Bronchial epithelial cell (primary cell): ENCODE measurements at regions not wholly inside any gene's neighbourhood (a gene's known extent, or its start where the extent isn't known, plus 50 kb on each side); places are given as distances from the start of the nearest gene placed in this dataset.
"Not testable (repeated sequence)": the region's sequence is repeated elsewhere in the genome, so short reads cannot be mapped to it uniquely, and the experiment has no call there.

Experiments
- DNase-seq: peaks from one replicate; pipeline ENCODE4 v3.0.0-alpha.2; 2010; ENCODE audit warnings: low read depth
- FAIRE-seq: peaks from 2 replicates; lab custom pipeline; 2011; peaks lifted over from hg19 to GRCh38; lab: Jason Lieb, UNC
- H3K27me3 ChIP-seq: 2 replicates; pipeline ENCODE4 v1.5.1; 2011; ENCODE audit warnings: low read length; ENCODE audit not compliant: control insufficient read depth, insufficient read depth
- H3K36me3 ChIP-seq: 2 replicates; pipeline ENCODE4 v1.5.1; 2011; ENCODE audit warnings: low read length; ENCODE audit not compliant: control insufficient read depth, insufficient read depth
- H3K4me3 ChIP-seq: 2 replicates; pipeline ENCODE4 v1.5.1; 2011; ENCODE audit warnings: mild to moderate bottlenecking, low read depth, low read length, control low read depth
- TF ChIP-seq, protein P1 (sequence below): IDR thresholded peaks from 2 replicates; pipeline ENCODE4 v1.5.1; 2011; ENCODE audit warnings: mild to moderate bottlenecking, moderate library complexity, low read length, control low read depth, inconsistent platforms; ENCODE audit not compliant: insufficient read depth, severe bottlenecking

DNA sequence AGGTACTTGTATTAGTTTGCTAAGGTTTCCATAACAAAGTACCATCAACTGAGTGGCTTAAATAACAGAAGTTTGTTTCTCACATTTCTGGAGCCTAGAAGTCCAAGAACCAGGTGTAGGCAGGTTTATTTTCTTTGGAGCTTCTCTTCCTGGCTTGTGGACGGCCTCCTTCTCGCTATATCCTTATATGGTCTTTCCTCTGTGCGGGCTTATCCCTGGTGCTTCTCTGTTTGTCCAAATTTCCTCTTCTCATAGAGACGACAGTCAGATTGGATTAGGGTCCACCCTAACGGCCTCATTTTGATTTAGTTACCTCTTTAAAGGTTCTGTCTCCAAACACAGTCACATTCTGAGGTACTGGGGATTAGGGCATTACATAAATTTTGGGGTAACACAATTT lies 88.3 kb downstream of the RMI1 start:
- H3K27me3 ChIP-seq = no peaks in the 10 kb centered on the region
- TF ChIP-seq, protein P1, sequence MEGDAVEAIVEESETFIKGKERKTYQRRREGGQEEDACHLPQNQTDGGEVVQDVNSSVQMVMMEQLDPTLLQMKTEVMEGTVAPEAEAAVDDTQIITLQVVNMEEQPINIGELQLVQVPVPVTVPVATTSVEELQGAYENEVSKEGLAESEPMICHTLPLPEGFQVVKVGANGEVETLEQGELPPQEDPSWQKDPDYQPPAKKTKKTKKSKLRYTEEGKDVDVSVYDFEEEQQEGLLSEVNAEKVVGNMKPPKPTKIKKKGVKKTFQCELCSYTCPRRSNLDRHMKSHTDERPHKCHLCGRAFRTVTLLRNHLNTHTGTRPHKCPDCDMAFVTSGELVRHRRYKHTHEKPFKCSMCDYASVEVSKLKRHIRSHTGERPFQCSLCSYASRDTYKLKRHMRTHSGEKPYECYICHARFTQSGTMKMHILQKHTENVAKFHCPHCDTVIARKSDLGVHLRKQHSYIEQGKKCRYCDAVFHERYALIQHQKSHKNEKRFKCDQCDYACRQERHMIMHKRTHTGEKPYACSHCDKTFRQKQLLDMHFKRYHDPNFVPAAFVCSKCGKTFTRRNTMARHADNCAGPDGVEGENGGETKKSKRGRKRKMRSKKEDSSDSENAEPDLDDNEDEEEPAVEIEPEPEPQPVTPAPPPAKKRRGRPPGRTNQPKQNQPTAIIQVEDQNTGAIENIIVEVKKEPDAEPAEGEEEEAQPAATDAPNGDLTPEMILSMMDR = no peak
- H3K36me3 ChIP-seq = no peaks in the 10 kb centered on the region
- DNase-seq (no peak), FAIRE-seq (no peak)
- no peak overlapping the region for H3K4me3 ChIP-seq

DNA sequence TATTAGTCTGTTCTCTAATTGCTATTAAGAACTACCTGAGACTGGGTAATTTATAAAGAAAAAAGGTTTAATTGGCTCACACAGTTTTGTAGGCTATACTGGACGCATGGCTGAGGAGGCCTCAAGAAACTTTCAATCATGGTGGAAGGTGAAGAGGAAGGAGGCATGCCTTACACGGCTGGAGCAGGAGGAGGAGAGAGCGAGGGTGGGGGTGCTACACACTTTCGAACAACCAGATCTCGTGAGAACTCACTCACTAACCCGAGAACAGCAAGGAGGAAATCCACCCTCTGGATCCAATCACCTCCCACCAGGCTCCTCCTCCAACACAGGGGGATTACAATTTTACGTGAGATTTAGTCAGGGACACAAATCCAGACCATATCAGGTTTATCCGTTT lies 90.0 kb downstream of the RMI1 start:
- DNase-seq (no peak), FAIRE-seq (no peak)
- no peaks in the 10 kb centered on the region for H3K27me3 ChIP-seq
- TF ChIP-seq, protein P1 = no peak
- H3K36me3 ChIP-seq = no peaks in the 10 kb centered on the region
- H3K4me3 ChIP-seq = no peak overlapping the region

DNA sequence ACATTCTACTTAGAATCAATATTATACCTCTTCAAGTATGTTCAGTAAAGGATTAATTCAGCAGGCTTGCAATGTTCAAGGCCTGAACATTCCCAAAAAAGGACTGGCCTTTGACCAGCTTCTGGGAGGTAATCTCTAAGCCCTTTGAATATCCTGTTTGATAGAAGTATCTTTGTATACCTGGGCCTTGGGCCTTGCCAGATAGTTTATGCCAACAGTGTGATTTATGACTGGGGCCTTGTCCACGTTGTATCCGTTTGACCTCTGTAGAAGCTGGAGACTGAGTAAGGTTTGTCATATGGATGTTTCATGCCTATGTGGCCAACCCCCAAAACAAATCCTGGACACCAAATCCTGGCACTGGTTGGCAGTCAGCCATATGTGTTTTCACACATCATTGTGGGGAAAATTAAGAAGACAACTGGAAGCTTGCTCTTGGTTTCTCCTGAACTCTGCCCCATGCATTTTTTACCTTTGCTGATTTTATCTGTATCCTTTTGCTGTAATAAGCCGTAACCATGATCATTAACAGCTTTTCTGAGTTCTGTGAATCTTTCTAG lies 92.1 kb downstream of the RMI1 start:
- Histone ChIP-seq H3K27me3 (no peaks in the 10 kb centered on the region), H3K4me3 (no peak overlapping the region), H3K36me3 (no peaks in the 10 kb centered on the region)
- TF ChIP-seq, protein P1 = no peak
- DNase-seq = no peak
- FAIRE-seq = peak; percentile 18

DNA sequence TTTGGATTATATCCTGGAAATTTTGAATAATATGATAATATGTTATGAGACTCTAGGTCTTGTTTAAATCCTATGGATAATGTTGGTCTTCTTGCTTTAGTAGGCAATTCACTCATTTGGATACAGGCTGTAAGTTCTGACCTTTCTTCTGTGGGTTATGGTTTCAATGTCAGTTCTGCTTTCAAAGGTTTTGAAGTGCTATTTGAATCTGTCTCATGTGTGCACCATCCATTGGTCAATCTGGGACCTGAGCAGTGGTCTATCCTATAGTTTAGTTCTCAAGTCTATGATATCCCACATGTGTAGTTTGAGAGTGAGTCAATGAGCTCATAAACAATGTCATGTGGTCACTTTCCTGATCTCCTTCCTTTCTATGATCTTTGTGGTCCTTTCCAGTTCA lies 94.4 kb downstream of the RMI1 start:
- no peaks in the 10 kb centered on the region for H3K36me3 ChIP-seq
- no peaks in the 10 kb centered on the region for H3K27me3 ChIP-seq
- H3K4me3 ChIP-seq = no peak overlapping the region
- FAIRE-seq (no peak), DNase-seq (no peak)
- TF ChIP-seq, protein P1 = no peak

DNA sequence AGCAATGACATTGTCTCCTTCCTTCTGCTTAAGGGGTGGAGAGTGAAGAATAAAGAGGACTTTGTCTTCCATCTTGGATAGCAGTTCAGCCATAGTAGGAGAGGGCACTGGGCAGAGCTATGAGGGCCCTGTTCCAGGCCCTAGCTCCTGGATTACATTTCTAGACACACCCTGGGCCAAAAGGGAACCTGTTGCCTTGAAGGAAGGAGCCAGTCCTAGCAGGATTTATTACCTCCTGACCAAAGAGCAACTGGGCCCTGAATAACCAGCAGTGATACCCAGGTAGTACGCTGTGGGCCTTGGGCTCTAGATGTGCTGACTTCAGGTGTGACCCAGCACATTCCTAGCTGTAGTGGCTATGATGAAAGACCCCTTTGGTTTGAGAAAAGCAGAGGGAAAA lies 95.8 kb downstream of the RMI1 start:
- no peaks in the 10 kb centered on the region for H3K36me3 ChIP-seq
- FAIRE-seq (no peak), DNase-seq (no peak)
- TF ChIP-seq, protein P1 = no peak
- H3K4me3 ChIP-seq = no peak overlapping the region
- no peaks in the 10 kb centered on the region for H3K27me3 ChIP-seq

DNA sequence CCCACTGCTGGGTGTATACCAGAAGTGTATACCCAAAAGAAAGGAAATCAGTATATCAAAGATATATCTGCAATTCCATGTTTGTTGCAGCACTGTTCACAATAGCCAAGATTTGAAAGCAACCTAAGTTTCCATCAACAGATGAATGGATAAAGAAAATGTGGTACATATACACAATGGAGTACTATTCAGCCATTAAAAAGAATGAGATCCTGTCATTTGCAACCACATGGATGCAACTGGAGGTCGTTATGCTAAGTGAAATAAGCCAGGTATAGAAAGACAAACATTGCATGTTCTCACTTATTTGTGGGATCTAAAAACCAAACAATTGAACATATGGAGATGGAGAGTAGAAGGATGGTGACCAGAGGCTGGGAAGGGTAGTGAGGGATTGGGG lies 97.2 kb downstream of the RMI1 start:
- H3K4me3 ChIP-seq, H3K27me3 ChIP-seq, DNase-seq, FAIRE-seq, H3K36me3 ChIP-seq: not testable (repeated sequence)
